A549 (cell line): ENCODE measurements at regions not wholly inside any gene's neighbourhood (a gene's known extent, or its start where the extent isn't known, plus 50 kb on each side); places are given as distances from the start of the nearest gene placed in this dataset.

ENCODE experiments used
- BCL3 ChIP-seq: fragments of >200 bp; sonication (Bioruptor Twin); formaldehyde crosslinking; IDR thresholded peaks from 3 replicates; pipeline ENCODE4 v1.6.1; 2016
- CTCF ChIP-seq: fragments of >200 bp; sonication (Bioruptor Twin); formaldehyde crosslinking; IDR thresholded peaks from 3 replicates; pipeline ENCODE4 v1.5.1; 2016
- EP300 ChIP-seq, 2 experiments: fragments of >200 bp; sonication (Bioruptor Twin); formaldehyde crosslinking; IDR thresholded peaks; 2 replicates in 1 of 2; 3 replicates in 1 of 2; pipeline ENCODE4 v1.6.1; 2016 to 2017
- JUN ChIP-seq, 2 experiments: fragments of >200 bp; sonication (Bioruptor Twin); formaldehyde crosslinking; IDR thresholded peaks; 2 replicates in 1 of 2; 3 replicates in 1 of 2; pipeline ENCODE4 v1.6.1; 2016 to 2017
- NR3C1 ChIP-seq: fragments of >200 bp; sonication (Bioruptor Twin); formaldehyde crosslinking; IDR thresholded peaks from 3 replicates; pipeline ENCODE4 v1.6.1; 2017
- POLR2A ChIP-seq: IDR thresholded peaks from 2 replicates; pipeline ENCODE4 v1.6.1; 2012; ENCODE audit warnings: mild to moderate bottlenecking, low read length
- RARB ChIP-seq: fragments of 250-450 bp; sonication (Bioruptor Pico); IDR thresholded peaks from 2 replicates; pipeline ENCODE4 v1.8.0; 2021; ENCODE audit warnings: mild to moderate bottlenecking, moderate library complexity
- SREBF2 ChIP-seq: fragments of 450-650 bp; IDR thresholded peaks from 2 replicates; pipeline ENCODE4 v1.6.1; 2014; ENCODE audit warnings: mild to moderate bottlenecking, moderate library complexity
- ZNF302 ChIP-seq: fragments of 250-450 bp; sonication (Bioruptor Pico); IDR thresholded peaks from 2 replicates; pipeline ENCODE4 v1.9.0; 2021; ENCODE audit warnings: inconsistent platforms, mild to moderate bottlenecking, moderate library complexity

GRCh38 chr1:115199416-115200132 lies 110.3 kb upstream of the TSPAN2 start:
- TF ChIP-seq CTCF = no peak
- TF ChIP-seq JUN (IDR thresholded peaks at IDR 0.05) = no peak
- TF ChIP-seq POLR2A = no peak
- no peak for TF ChIP-seq EP300 (IDR thresholded peaks at IDR 0.05)
- TF ChIP-seq SREBF2 = no peak
- TF ChIP-seq ZNF302 (CRISPR knock-in tag) = no peak
- TF ChIP-seq NR3C1 = no peak
- no peak for TF ChIP-seq BCL3
- TF ChIP-seq RARB (CRISPR knock-in tag) = no peak
